WERI-Rb-1 (cell line): ENCODE measurements at regions not wholly inside any gene's neighbourhood (a gene's known extent, or its start where the extent isn't known, plus 50 kb on each side); places are given as distances from the start of the nearest gene placed in this dataset.
"Not testable (repeated sequence)": the region's sequence is repeated elsewhere in the genome, so short reads cannot be mapped to it uniquely, and the experiment has no call there.

ENCODE experiments used
- DNase-seq: peaks from one replicate; pipeline ENCODE4 v3.0.0-alpha.2; 2020
- H3K27ac ChIP-seq: fragments of 250-450 bp; sonication (Bioruptor Pico); 2 replicates; pipeline ENCODE4 v1.5.1; 2020; ENCODE audit warnings: mild to moderate bottlenecking, moderate library complexity
- H3K27me3 ChIP-seq: fragments of 250-450 bp; sonication (Bioruptor Pico); 2 replicates; pipeline ENCODE4 v1.5.1; 2021; ENCODE audit warnings: mild to moderate bottlenecking, low read depth, moderate library complexity; ENCODE audit not compliant: insufficient read depth, severe bottlenecking
- H3K36me3 ChIP-seq: fragments of 250-450 bp; sonication (Bioruptor Pico); 2 replicates; pipeline ENCODE4 v1.5.1; 2020; ENCODE audit warnings: mild to moderate bottlenecking, moderate library complexity
- H3K4me3 ChIP-seq: 2 replicates; pipeline ENCODE4 v1.5.1; 2011; ENCODE audit warnings: low read depth, mild to moderate bottlenecking, control low read depth, low read length
- H3K9me3 ChIP-seq: fragments of 250-450 bp; sonication (Bioruptor Pico); 2 replicates; pipeline ENCODE4 v1.5.1; 2021; ENCODE audit warnings: mild to moderate bottlenecking, moderate library complexity; ENCODE audit not compliant: severe bottlenecking
- TF ChIP-seq, protein P1 (sequence below): IDR thresholded peaks from 2 replicates; pipeline ENCODE4 v1.5.1; 2011; ENCODE audit warnings: low read depth, mild to moderate bottlenecking, control low read depth, inconsistent platforms, low read length

DNA sequence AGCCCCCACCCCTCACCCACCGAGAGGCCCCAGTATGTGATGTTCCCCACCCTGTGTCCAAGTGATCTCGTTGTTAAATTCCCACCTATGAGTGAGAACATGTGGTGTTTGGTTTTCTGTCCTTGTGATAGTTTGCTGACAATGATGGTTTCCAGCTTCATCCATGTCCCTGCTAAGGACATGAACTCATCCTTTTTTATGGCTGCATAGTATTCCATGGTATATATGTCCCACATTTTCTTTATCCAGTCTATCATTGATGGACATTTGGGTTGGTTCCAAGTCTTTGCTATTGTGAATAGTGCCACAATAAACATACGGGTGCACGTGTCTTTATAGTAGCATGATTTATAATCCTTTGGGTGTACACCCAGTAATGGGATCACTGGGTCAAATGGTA is 79.2 kb downstream of the PXDC1 start:
- H3K27me3 ChIP-seq, H3K36me3 ChIP-seq, DNase-seq, H3K4me3 ChIP-seq, H3K27ac ChIP-seq: not testable (repeated sequence)
- H3K9me3 ChIP-seq: peaks cover 15% of the 10 kb centered on the region

- Histone ChIP-seq H3K27ac (no peak overlapping the region), H3K9me3 (peaks cover 12% of the 10 kb centered on the region), H3K4me3 (no peak overlapping the region), H3K36me3 (no peaks in the 10 kb centered on the region), H3K27me3 (no peaks in the 10 kb centered on the region)
- TF ChIP-seq, protein P1, sequence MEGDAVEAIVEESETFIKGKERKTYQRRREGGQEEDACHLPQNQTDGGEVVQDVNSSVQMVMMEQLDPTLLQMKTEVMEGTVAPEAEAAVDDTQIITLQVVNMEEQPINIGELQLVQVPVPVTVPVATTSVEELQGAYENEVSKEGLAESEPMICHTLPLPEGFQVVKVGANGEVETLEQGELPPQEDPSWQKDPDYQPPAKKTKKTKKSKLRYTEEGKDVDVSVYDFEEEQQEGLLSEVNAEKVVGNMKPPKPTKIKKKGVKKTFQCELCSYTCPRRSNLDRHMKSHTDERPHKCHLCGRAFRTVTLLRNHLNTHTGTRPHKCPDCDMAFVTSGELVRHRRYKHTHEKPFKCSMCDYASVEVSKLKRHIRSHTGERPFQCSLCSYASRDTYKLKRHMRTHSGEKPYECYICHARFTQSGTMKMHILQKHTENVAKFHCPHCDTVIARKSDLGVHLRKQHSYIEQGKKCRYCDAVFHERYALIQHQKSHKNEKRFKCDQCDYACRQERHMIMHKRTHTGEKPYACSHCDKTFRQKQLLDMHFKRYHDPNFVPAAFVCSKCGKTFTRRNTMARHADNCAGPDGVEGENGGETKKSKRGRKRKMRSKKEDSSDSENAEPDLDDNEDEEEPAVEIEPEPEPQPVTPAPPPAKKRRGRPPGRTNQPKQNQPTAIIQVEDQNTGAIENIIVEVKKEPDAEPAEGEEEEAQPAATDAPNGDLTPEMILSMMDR: peak; percentile 30
- DNase-seq: no peak
Measured at GRCh38 chr6:3671382-3671781, 80.1 kb downstream of the PXDC1 start.

- peaks cover 12% of the 10 kb centered on the region for H3K9me3 ChIP-seq
- TF ChIP-seq, protein P1: no peak
Measured at GRCh38 chr6:3670356-3670755, 81.2 kb downstream of the PXDC1 start.

DNA sequence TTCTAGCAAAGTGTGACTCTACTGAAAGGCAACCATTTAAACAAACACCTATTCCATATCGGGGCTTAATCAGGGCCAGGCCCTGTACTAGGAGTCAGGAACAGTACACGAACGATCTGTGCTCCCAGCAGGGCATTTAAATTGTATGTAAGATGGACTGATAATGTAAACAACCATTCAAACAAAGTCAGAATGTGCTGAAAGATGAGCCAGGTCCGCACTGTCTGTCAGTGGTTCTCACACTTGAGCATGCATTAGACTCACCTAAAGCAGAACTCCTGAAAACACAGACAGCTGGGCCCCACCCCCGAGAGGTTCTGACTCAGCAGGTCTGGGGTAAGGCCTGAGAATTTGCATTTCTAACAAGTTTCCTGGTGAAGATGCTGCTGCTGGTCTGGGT is 81.6 kb downstream of the PXDC1 start:
- DNase-seq: no peak
- Histone ChIP-seq H3K27me3 (no peaks in the 10 kb centered on the region), H3K36me3 (no peaks in the 10 kb centered on the region), H3K4me3 (no peak overlapping the region), H3K9me3 (peaks cover 12% of the 10 kb centered on the region), H3K27ac (no peak overlapping the region)
- TF ChIP-seq, protein P1: no peak

More at GRCh38 chr6:3670356-3670755, 81.2 kb downstream of the PXDC1 start:
- H3K36me3 ChIP-seq: no peaks in the 10 kb centered on the region
- no peak overlapping the region for H3K4me3 ChIP-seq
- H3K27me3 ChIP-seq: no peaks in the 10 kb centered on the region
- no peak for DNase-seq
- no peak overlapping the region for H3K27ac ChIP-seq

DNA sequence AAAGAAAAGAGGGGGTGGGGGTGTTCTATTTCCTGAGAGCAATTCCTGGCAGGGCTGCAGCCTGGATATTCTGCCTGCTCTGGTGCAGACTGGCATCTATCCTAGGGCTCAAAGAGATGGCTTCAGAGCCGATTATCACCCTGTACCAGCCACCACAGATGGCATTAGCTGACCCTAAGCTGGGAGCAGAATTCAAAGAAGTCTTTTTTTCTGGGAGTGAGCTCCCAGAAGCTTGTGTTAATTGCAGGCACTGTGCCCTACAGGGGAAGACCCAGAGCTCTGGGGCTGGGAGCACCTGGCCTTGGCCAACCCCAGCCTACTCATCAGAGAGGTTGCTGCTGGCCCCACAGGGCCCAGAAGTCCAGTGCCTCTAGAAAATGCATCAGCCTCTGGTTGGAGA is 85.9 kb downstream of the PXDC1 start:
- no peak overlapping the region for H3K27ac ChIP-seq
- no peak for DNase-seq
- no peaks in the 10 kb centered on the region for H3K27me3 ChIP-seq
- no peaks in the 10 kb centered on the region for H3K36me3 ChIP-seq
- TF ChIP-seq, protein P1: no peak
- H3K9me3 ChIP-seq: peaks cover 7% of the 10 kb centered on the region
- no peak overlapping the region for H3K4me3 ChIP-seq

DNA sequence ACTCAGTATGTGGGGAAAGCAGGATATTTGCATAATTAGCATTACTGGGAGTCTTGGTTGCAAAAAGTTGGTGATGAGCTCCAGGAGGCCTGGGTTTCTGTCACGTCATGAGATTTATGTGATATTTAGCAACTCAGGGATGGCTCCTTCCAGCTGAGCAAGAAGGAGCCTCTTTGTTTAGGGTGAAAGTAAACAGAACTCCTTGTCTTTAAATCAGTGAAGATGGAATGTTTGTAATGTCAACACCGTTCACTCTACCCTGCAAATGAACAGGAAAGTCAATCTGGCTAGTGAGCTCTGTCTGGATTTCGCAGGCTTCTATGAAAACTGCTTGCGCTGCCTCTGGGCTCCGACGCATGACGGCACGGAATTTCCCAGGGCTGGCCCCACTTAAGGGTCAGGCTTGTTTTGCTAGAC is 86.9 kb downstream of the PXDC1 start:
- no peak for DNase-seq
- TF ChIP-seq, protein P1: no peak
- Histone ChIP-seq H3K9me3 (peaks cover 7% of the 10 kb centered on the region), H3K27ac (no peak overlapping the region), H3K4me3 (no peak overlapping the region), H3K27me3 (no peaks in the 10 kb centered on the region), H3K36me3 (no peaks in the 10 kb centered on the region)
